HG03060 (cell line): ENCODE measurements at regions not wholly inside any gene's neighbourhood (a gene's known extent, or its start where the extent isn't known, plus 50 kb on each side); places are given as distances from the start of the nearest gene placed in this dataset.

Experiments
- ATAC-seq: cut with Tn5 transposase; IDR thresholded peaks from one replicate; pipeline ENCODE4 v1.9.1; 2021; ENCODE audit warnings: low read depth, moderate number of reproducible peaks; ENCODE audit not compliant: unreplicated experiment

GRCh38 chr11:92879086-92879485, 90.4 kb upstream of the MTNR1B start:
- no peak for ATAC-seq

- ATAC-seq = no peak
These were observed 89.1 kb upstream of the MTNR1B start for GRCh38 chr11:92880381-92880780.

DNA sequence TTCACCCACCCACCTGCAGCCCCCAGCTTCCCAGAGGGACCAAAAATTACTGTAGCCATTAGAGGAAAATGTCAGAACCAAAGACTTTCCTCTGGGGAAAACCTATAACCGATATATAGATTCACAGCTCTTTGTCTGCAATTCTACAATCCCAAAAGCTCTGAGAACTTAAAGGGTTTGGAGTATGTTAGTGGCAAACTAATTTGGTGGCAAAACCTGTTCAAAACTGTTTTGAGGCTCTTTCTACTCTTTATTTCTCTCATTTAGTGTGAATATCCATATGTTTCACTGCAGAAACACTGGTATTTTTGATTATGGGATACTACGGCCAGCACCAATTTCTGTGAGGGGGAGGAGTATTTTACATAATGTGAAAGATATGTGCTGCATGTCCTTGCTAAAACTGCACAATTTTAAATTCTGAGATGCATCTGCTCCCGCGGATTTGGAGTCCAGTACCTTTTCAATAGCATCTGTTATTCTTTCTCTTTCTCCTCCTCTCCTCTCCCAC, 87.5 kb upstream of the MTNR1B start:
- ATAC-seq = no peak

DNA sequence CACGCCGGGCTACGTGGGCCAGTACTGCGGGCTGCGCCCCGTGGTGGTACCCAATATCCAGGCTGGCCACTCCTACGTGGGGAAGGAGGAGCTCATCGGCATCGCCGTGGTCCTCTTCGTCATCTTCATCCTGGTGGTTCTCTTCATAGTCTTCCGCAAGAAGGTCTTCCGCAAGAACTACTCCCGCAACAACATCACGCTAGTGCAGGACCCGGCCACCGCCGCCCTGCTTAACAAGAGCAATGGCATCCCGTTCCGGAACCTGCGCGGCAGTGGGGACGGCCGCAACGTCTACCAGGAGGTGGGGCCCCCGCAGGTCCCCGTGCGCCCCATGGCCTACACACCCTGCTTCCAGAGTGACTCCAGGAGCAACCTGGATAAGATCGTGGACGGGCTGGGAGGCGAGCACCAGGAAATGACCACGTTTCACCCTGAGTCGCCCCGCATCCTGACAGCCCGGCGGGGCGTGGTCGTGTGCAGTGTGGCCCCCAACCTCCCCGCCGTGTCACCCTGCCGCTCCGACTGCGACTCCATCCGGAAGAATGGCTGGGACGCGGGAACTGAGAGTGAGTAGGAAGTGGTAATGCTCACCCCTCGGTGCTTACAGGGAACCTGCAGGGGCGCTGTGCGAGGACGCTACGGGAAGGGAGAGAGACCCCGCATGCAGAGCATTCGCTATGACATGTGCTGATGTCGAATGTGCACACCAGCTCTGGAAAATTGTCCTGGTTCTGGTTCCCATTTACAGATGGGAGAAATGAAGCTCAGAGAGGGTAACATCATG, 86.4 kb upstream of the MTNR1B start:
- no peak for ATAC-seq

GRCh38 chr11:92885600-92885999, 83.9 kb upstream of the MTNR1B start:
- ATAC-seq = no peak

DNA sequence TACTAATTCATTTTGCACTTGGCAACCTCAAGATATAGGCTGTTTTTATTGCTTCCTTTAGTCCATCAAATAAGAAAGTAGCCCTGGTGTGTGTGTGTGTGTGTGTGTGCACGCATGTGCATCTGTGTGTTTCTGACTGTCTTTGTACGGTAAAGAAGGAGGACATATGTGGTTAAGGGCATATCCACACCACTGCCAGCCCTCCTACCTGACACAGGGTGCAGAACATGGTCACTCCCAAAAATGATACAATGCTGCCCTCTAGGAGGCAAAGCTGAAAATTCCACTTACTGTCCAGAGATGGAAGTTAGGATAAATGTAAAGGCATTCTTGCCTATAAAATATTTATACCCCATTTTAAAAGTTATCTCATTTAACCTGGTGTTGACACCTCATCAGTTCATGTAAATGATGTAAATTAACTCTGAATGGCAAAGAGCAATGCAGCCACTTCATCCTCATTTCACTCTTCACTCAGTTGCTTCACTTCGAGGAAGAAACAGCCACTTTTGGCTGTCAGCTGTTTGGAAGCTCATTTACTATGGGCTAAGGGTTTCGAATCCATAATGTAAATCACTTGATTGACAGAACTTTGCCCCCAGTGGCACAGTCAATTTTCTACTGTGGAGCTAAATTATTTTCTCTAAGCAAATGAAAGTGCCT, 83.1 kb upstream of the MTNR1B start:
- no peak for ATAC-seq

DNA sequence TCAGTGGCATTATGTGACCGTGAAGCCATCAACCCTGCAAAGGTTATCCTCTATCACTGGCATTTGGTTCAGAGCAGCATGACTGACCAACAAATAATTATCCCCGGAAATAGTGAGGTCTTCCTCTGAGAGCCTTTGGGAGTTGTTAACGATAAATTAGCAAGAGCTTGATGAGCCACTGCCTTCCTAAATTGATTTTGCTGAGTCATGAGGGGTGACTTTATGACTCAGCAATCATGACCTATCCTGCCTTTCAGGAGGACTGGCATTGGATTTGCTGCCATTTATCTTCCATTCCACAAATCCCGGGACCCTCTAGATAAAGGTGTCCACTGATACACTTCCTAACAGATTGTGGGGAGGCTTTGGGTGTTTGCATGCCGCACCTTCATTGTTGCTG, 80.8 kb upstream of the MTNR1B start:
- no peak for ATAC-seq

- ATAC-seq = no peak
These were observed 78.6 kb upstream of the MTNR1B start for GRCh38 chr11:92890846-92891245.

- no peak for ATAC-seq
These were observed 76.4 kb upstream of the MTNR1B start for GRCh38 chr11:92892802-92893684.

DNA sequence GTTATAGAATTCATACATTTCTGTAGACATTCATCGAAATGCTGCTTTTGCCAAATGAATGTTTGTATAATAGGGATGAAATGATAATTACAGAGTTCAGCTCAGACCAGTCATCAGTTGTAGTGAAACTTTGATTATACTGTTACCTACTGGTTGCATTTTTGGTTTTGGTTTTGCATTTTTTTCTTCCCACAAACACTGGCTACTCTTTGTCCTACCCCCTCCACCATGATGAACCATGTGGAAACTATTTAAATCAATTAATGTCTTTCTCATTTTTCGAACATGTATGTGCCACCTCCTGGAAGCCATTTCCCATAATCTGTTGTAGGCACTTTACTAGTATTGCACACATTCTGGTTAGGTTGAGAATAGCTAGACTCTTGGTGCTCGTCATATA, 75.3 kb upstream of the MTNR1B start:
- ATAC-seq = no peak

DNA sequence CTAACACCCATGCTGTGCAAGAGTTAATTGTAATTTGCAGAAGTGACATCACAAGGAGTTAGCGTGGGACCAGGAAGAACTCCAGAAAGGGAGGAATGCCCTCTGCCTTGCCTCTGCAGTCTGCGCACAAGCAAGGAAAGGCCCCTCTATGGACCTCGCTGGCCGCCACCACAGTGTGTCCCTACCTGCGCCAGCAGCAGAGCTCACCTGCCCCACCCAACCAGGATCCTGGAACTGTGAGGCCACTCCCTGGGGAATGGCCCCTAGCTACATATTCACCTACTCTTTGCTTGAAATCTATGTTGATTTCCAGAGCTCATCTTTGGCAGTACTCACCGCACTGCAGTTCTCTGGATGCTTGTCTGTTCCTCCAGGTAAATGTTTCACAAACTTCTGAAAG, 72.0 kb upstream of the MTNR1B start:
- ATAC-seq = no peak

- no peak for ATAC-seq
These were observed 67.0 kb upstream of the MTNR1B start for GRCh38 chr11:92902417-92902816.

GRCh38 chr11:92907671-92908070, 61.8 kb upstream of the MTNR1B start:
- no peak for ATAC-seq

GRCh38 chr11:92909214-92909613, 60.2 kb upstream of the MTNR1B start:
- ATAC-seq = no peak

DNA sequence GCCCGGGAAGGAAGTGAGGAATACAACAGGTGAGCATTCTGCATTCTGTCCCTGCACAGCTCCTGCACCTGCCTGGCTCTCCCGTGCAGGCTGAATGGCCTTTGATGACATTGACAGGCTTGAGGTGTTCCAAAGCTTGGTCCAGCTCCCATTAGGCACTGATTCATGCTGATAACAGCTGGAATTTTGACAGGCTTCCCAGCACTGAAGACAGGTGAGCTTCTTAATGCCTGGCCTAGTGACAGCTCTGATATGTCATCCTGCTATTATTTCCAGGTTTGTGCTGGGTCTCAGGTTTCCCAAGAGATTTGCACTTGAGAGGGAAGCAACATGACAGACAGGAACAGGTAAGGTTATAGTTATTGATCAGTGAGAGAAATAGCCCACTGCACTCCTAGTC, 58.0 kb upstream of the MTNR1B start:
- ATAC-seq = no peak

GRCh38 chr11:92915551-92915950, 53.9 kb upstream of the MTNR1B start:
- ATAC-seq = no peak

DNA sequence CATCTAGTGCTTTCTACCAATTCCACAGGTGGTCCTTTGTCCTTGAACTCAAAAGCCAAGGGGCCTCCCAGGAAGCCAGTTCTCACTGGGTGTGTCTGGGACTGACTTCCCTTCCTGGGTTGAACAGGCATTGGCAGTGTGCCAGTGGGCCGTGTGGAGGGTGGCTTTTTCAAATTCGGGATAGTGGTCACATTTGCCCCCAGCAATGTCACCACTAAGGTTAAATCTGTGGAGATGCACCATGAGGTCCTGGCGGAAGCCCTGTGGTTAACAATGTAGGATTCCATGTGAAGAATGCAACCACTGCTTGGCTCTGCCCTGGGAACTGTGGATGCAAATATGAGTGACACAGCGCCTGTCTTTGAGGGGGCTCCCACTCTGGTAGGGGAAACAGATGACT, 53.2 kb upstream of the MTNR1B start:
- no peak for ATAC-seq

DNA sequence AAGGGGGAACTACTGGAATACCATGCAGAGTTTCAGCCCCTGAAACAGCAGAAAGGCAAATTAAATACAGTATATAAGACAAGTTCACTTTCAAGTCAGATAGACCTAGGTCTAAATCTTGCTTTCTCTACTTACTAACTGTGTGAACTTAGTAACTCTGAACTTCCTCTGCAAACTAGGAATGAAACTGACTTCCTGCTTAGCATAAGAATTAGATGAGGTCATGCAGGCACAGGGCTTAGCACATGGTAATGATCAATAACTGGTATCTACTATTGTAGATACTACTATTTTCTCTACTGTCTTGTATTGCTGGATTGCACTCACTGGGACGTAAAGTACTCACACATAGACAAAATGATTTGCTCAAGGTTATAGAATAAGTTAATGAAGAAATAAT, 51.5 kb upstream of the MTNR1B start:
- ATAC-seq = no peak

DNA sequence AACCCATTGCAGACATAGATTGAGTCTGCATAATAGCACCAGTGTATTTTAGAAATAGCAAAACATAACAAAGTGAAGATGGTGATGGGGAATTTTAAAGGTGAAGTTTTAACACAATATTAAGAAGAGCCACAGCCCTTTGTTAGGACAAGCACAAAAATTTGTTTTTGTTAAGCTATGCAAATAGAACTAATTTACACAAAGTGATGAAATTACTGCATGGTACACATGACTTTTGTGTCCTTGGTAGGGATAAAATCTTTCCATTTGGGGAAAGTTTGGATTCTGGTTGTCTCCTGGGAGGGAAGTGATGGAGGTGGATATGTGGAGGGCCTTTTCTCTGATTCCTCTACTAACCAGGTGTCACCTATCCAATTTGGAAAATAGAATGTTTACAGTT, 50.4 kb upstream of the MTNR1B start:
- no peak for ATAC-seq
